ENCODE measurements at regions not wholly inside any gene's neighbourhood (a gene's known extent, or its start where the extent isn't known, plus 50 kb on each side); places are given as distances from the start of the nearest gene placed in this dataset.

DNA sequence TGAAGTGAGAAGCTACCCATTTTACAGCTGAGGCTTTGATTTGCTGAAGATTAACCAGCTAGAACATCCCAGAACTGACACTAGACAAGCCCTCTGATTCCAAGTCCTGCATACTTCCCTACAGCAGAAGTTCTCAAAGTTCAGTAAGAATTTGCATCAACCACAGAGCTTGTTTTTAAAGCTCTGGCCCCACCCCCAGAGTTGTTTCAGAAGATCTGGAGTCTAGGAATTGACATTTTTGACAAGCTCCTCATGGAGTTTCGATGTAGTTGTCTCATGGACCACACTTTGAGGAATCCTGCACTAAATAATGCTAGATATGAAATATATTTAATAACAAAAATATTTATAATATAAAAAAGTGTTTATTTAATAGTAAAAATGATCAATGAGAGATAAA, 120.3 kb upstream of the ADAMTS18 start:
- Histone ChIP-seq H3K36me3 (no peaks in the 10 kb centered on the region), H3K27me3 (no peaks in the 10 kb centered on the region), H3K27ac (no peak overlapping the region), H3K4me3 (no peak overlapping the region), H3K4me1 (no peaks in the 10 kb centered on the region), H3K9me3 (no peaks in the 10 kb centered on the region)
- TF ChIP-seq, protein P1, sequence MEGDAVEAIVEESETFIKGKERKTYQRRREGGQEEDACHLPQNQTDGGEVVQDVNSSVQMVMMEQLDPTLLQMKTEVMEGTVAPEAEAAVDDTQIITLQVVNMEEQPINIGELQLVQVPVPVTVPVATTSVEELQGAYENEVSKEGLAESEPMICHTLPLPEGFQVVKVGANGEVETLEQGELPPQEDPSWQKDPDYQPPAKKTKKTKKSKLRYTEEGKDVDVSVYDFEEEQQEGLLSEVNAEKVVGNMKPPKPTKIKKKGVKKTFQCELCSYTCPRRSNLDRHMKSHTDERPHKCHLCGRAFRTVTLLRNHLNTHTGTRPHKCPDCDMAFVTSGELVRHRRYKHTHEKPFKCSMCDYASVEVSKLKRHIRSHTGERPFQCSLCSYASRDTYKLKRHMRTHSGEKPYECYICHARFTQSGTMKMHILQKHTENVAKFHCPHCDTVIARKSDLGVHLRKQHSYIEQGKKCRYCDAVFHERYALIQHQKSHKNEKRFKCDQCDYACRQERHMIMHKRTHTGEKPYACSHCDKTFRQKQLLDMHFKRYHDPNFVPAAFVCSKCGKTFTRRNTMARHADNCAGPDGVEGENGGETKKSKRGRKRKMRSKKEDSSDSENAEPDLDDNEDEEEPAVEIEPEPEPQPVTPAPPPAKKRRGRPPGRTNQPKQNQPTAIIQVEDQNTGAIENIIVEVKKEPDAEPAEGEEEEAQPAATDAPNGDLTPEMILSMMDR (IDR thresholded peaks at IDR 0.05) = no peak
- TF ChIP-seq POLR2A (IDR thresholded peaks at IDR 0.05) = no peak
- no peak for DNase-seq

DNA sequence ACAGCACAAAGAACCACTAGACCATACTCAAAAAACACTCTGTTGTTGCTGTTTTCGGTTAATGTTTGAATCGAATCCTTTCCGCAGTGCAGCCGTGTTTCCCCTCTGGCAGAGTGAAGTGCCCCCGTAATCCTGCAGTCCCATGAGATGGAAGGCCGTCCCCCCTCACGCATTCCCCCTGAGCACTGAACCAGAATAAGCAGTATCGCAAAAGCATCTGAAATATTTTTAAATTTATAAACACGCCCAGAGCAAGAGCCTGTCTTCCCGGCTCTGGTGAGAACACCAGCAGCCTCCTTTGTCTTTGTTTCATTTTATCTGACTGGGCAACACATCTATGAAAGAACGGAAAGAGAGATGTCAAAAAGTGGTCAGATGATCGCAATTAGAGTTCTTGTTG, 121.0 kb upstream of the ADAMTS18 start:
- Histone ChIP-seq H3K4me1 (no peaks in the 10 kb centered on the region), H3K36me3 (no peaks in the 10 kb centered on the region), H3K9me3 (no peaks in the 10 kb centered on the region), H3K4me3 (no peak overlapping the region), H3K27ac (no peak overlapping the region), H3K27me3 (no peaks in the 10 kb centered on the region)
- no peak for DNase-seq
- TF ChIP-seq POLR2A (IDR thresholded peaks at IDR 0.05) = no peak
- TF ChIP-seq, protein P1 (IDR thresholded peaks at IDR 0.05) = no peak

DNA sequence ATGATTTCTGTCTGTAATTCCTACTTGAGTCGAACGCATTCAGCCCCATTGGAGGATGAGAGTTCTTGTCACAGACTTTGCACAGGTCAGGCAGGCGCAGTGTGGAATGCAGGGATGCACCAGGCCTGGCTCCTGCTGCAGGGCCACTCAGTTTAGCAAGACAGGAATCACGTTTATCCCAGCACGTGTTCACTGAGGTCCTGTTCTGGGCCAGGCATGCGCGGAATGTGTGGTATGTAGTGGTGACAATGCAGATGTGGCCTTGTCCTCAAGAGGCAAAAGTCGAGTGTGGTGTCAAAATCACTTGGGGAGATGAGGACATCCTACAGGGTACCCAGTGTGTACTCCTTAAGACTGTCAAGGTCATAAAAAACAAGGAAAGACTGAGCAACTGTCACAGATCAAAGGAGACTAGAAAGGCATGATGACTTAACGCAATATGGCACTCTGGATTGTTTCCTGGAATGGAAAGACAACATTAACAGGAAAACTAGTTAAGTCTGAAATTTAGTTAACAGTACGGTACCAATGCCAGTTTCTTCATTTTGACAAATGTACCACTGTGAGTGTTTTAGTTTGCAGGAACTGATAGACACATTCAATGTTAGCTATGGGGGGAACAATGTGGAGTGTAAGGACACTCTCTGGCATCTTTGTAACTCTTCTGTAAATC, 121.5 kb upstream of the ADAMTS18 start:
- Histone ChIP-seq H3K36me3 (no peaks in the 10 kb centered on the region), H3K4me1 (no peaks in the 10 kb centered on the region), H3K27me3 (no peaks in the 10 kb centered on the region), H3K9me3 (no peaks in the 10 kb centered on the region), H3K4me3 (no peak overlapping the region), H3K27ac (no peak overlapping the region)
- TF ChIP-seq, protein P1 (IDR thresholded peaks at IDR 0.05) = no peak
- TF ChIP-seq POLR2A (IDR thresholded peaks at IDR 0.05) = no peak
- no peak for DNase-seq

DNA sequence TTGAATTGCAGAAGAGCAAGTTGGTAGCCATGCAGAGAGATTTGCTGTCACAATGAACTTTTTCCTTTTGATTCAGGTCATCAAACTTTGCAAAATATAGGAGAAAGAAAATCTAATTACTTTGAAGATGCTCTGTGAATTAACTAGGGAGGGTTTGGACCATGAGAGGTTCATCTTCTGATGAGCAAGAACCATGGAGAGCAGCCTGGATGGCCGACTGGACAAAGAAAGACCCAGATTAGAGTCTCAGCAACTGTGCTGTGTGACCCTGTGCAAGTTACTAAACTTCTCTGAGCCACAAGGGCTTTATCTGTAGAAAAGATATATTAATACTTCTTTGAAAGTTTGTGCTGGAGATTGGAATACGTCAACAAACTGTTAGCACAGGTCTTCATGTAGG, 122.6 kb upstream of the ADAMTS18 start:
- no peaks in the 10 kb centered on the region for H3K4me1 ChIP-seq
- DNase-seq = no peak
- no peak overlapping the region for H3K4me3 ChIP-seq
- no peaks in the 10 kb centered on the region for H3K27me3 ChIP-seq
- no peaks in the 10 kb centered on the region for H3K36me3 ChIP-seq
- H3K9me3 ChIP-seq = no peaks in the 10 kb centered on the region
- no peak overlapping the region for H3K27ac ChIP-seq
- TF ChIP-seq, protein P1 (IDR thresholded peaks at IDR 0.05) = no peak
- TF ChIP-seq POLR2A (IDR thresholded peaks at IDR 0.05) = no peak

DNA sequence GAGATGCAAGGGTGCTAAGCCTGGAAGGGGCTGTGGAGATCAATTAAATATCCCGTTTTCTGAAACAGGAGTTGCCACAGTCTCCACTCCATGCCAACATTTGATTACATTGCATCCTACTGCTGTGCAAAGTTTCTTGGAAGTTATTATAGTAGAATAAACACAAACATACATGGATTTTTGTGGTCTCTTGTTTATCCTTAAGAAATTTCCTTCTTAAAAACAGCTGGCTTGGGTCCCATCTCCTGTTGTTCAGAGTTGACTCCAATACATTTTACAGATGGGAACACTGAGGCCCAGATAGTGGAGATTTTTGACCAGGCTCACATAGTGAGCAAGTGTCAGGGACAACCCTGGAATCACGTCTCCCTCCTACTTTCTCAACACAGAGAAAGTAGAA, 124.0 kb upstream of the ADAMTS18 start:
- no peak for DNase-seq
- Histone ChIP-seq H3K4me3 (no peak overlapping the region), H3K4me1 (no peaks in the 10 kb centered on the region), H3K27ac (no peak overlapping the region), H3K27me3 (no peaks in the 10 kb centered on the region), H3K36me3 (no peaks in the 10 kb centered on the region), H3K9me3 (no peaks in the 10 kb centered on the region)
- TF ChIP-seq, protein P1 (IDR thresholded peaks at IDR 0.05) = no peak
- TF ChIP-seq POLR2A (IDR thresholded peaks at IDR 0.05) = no peak

DNA sequence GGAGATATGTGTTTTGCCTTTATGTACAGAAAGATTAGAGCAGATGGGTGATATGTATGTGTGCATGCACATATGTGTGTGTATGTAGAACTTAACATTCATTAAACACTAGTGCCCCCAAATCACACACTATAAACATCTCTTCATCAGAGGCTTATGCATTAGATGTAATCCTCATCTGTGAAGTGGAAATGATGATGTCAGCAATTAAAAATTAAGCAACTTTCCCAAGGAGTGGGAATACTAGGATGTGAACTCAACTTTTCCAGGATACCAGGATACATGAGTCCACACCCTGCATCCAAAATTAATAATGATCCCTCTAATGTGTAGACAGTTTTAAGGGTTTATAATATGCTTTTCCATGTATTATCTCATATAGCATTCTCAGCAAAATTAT, 127.7 kb upstream of the ADAMTS18 start:
- no peaks in the 10 kb centered on the region for H3K36me3 ChIP-seq
- DNase-seq = no peak

More for the DNA sequence above, 127.7 kb upstream of the ADAMTS18 start:
- TF ChIP-seq, protein P1 (IDR thresholded peaks at IDR 0.05) = no peak
- no peak for TF ChIP-seq POLR2A (IDR thresholded peaks at IDR 0.05)
- Histone ChIP-seq H3K27me3 (no peaks in the 10 kb centered on the region), H3K27ac (no peak overlapping the region), H3K9me3 (no peaks in the 10 kb centered on the region), H3K4me3 (no peak overlapping the region), H3K4me1 (no peaks in the 10 kb centered on the region)

Measured in Peyer's patch (tissue), 4 donors.